Breast epithelium (tissue), 4 donors: ENCODE measurements at regions not wholly inside any gene's neighbourhood (a gene's known extent, or its start where the extent isn't known, plus 50 kb on each side); places are given as distances from the start of the nearest gene placed in this dataset.

Source experiments
- DNase-seq, 2 donors: peaks; one replicate each; pipeline ENCODE4 v3.0.0-alpha.2; 2019; ENCODE audit warnings: low spot score in 2 of 2
- H3K27ac ChIP-seq, 2 donors: fragments of 200-600 bp; sonication (generic) in 1 of 2; one replicate each; pipeline ENCODE4 v1.5.1; 2016 to 2019; ENCODE audit warnings: mild to moderate bottlenecking in 1 of 2
- H3K27me3 ChIP-seq, 2 donors: fragments of 200-600 bp; sonication (generic) in 1 of 2; one replicate each; pipeline versions ENCODE4 v1.5.1 to v1.6.0; 2017 to 2019; ENCODE audit warnings: control low read depth in 1 of 2, mild to moderate bottlenecking in 1 of 2
- H3K36me3 ChIP-seq: fragments of 200-600 bp; one replicate; pipeline ENCODE4 v1.5.1; 2019
- H3K4me1 ChIP-seq, 2 donors: fragments of 200-600 bp; sonication (generic); one replicate each; pipeline ENCODE4 v1.5.1; 2016 to 2019; ENCODE audit warnings: control low read depth in 1 of 2
- H3K4me3 ChIP-seq, 3 donors: fragments of 200-600 bp; sonication (generic); 1 replicate in 2 of 3; 2 replicates in 1 of 3; pipeline ENCODE4 v1.5.1; 2016 to 2019; ENCODE audit warnings: mild to moderate bottlenecking in 3 of 3, moderate library complexity in 2 of 3
- H3K9me3 ChIP-seq, 2 donors: fragments of 200-600 bp; sonication (generic) in 1 of 2; one replicate each; pipeline ENCODE4 v1.5.1; 2016 to 2019; ENCODE audit warnings: control low read depth in 1 of 2
- CTCF ChIP-seq, 3 donors: fragments of 450-650 bp; IDR thresholded peaks; one replicate each; pipeline ENCODE4 v1.5.1; 2016 to 2017; ENCODE audit warnings: antibody characterized with exemption in 3 of 3, mild to moderate bottlenecking in 3 of 3, moderate library complexity in 3 of 3
- POLR2A ChIP-seq: fragments of 450-650 bp; IDR thresholded peaks from one replicate; pipeline ENCODE4 v1.6.1; 2016; ENCODE audit warnings: antibody characterized with exemption, mild to moderate bottlenecking, moderate library complexity
- POLR2AphosphoS5 ChIP-seq, 3 donors: sonication (generic); formaldehyde crosslinking; IDR thresholded peaks; one replicate each; pipeline ENCODE4 v1.6.1; 2017; ENCODE audit warnings: antibody characterized with exemption in 3 of 3
- intact Hi-C: fragments of 100-400 bp; cut with DNase I; formaldehyde crosslinking; loops from one replicate; pipeline ENCODE4 v1.15.1; 2023; ENCODE audit warnings: low total_unique reads

GRCh38 chr2:187865025-187865424 is 310.8 kb upstream of the TFPI start:
- H3K4me3 ChIP-seq, result no peak overlapping the region
- no peaks in the 10 kb centered on the region for H3K36me3 ChIP-seq
- intact Hi-C loops, result no loop called here
- TF ChIP-seq POLR2AphosphoS5 (IDR thresholded peaks at IDR 0.05) (no peak), POLR2A (no peak), CTCF (IDR thresholded peaks at IDR 0.05) (no peak)
- no peaks in the 10 kb centered on the region for H3K4me1 ChIP-seq
- no peak for DNase-seq
- H3K27ac ChIP-seq, result no peak overlapping the region
- H3K27me3 ChIP-seq, result no peaks in the 10 kb centered on the region
- H3K9me3 ChIP-seq, result no peaks in the 10 kb centered on the region

GRCh38 chr2:187867165-187867564 is 312.9 kb upstream of the TFPI start:
- DNase-seq, result no peak
- intact Hi-C loops, result no loop called here
- no peaks in the 10 kb centered on the region for H3K4me1 ChIP-seq
- no peak overlapping the region for H3K4me3 ChIP-seq
- no peak for TF ChIP-seq POLR2A
- no peak overlapping the region for H3K27ac ChIP-seq
- no peaks in the 10 kb centered on the region for H3K36me3 ChIP-seq
- no peaks in the 10 kb centered on the region for H3K9me3 ChIP-seq
- H3K27me3 ChIP-seq, result no peaks in the 10 kb centered on the region

- H3K4me1 ChIP-seq, result no peaks in the 10 kb centered on the region
- no peaks in the 10 kb centered on the region for H3K27me3 ChIP-seq
- H3K9me3 ChIP-seq, result no peaks in the 10 kb centered on the region
- H3K36me3 ChIP-seq, result no peaks in the 10 kb centered on the region
- no peak overlapping the region for H3K27ac ChIP-seq
- TF ChIP-seq POLR2A (no peak), CTCF (IDR thresholded peaks at IDR 0.05) (no peak), POLR2AphosphoS5 (IDR thresholded peaks at IDR 0.05) (no peak)
- intact Hi-C loops, result no loop called here
- DNase-seq, result no peak
- no peak overlapping the region for H3K4me3 ChIP-seq
Measured at GRCh38 chr2:187869195-187869594, 315.0 kb upstream of the TFPI start.

- intact Hi-C loops, result no loop called here
- TF ChIP-seq POLR2AphosphoS5 (IDR thresholded peaks at IDR 0.05), result no peak
- no peak for TF ChIP-seq POLR2A
- H3K27ac ChIP-seq, result no peak overlapping the region
Measured at GRCh38 chr2:187871506-187871905, 317.3 kb upstream of the TFPI start.

GRCh38 chr2:187873132-187873531 is 318.9 kb upstream of the TFPI start:
- no peak for DNase-seq
- no peak overlapping the region for H3K27ac ChIP-seq
- TF ChIP-seq CTCF (IDR thresholded peaks at IDR 0.05) (no peak), POLR2AphosphoS5 (IDR thresholded peaks at IDR 0.05) (no peak), POLR2A (no peak)
- no peaks in the 10 kb centered on the region for H3K4me1 ChIP-seq
- H3K9me3 ChIP-seq, result no peaks in the 10 kb centered on the region
- no peak overlapping the region for H3K4me3 ChIP-seq
- H3K36me3 ChIP-seq, result no peaks in the 10 kb centered on the region
- no peaks in the 10 kb centered on the region for H3K27me3 ChIP-seq
- intact Hi-C loops, result no loop called here

More at GRCh38 chr2:187871506-187871905, 317.3 kb upstream of the TFPI start:
- Histone ChIP-seq H3K9me3 (no peaks in the 10 kb centered on the region), H3K36me3 (no peaks in the 10 kb centered on the region), H3K4me3 (no peak overlapping the region), H3K4me1 (no peaks in the 10 kb centered on the region), H3K27me3 (no peaks in the 10 kb centered on the region)
- DNase-seq, result no peak

GRCh38 chr2:187874786-187875185 is 320.6 kb upstream of the TFPI start:
- DNase-seq, result no peak
- no peak overlapping the region for H3K27ac ChIP-seq
- no peaks in the 10 kb centered on the region for H3K36me3 ChIP-seq
- no peaks in the 10 kb centered on the region for H3K9me3 ChIP-seq
- TF ChIP-seq POLR2AphosphoS5 (IDR thresholded peaks at IDR 0.05) (no peak), POLR2A (no peak), CTCF (IDR thresholded peaks at IDR 0.05) (no peak)
- H3K4me3 ChIP-seq, result no peak overlapping the region
- intact Hi-C loops, result no loop called here
- H3K4me1 ChIP-seq, result no peaks in the 10 kb centered on the region
- H3K27me3 ChIP-seq, result no peaks in the 10 kb centered on the region
